ENCODE measurements at regions not wholly inside any gene's neighbourhood (a gene's known extent, or its start where the extent isn't known, plus 50 kb on each side); places are given as distances from the start of the nearest gene placed in this dataset.

DNA sequence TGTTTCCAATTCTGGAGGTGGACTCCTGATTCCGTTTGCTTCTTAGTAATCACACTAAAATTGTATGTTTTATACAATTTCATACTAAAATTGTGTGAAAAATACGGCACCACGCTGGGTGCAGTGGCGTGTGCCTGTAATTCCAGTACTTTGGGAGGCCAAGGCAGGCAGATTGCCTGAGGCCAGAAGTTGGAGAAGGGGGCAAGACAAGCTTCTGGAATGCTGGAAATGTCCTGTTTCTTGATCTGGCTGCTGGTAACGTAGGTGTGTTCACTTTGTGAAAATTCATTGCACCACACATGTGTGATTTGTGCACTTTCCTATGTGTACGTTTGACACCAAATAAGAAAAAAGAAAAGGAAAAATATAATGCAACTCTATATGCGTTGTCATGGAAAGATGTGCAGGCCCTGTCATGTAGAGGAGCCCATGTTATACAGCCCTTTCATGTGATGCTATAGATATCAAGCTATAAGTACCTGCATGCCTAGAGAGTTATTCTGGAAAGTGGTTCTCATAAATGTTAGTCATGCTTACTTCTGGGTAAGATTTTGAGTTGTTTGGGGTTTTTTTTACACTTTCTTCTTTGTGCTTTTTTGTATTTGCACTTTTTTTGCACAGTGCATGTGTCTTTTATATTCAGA is 119.9 kb downstream of the TMEM174 start:
- Histone ChIP-seq H3K56ac (ENCODE audit: insufficient read length, low read depth, low read length) (no peak overlapping the region), H3K18ac (ENCODE audit: insufficient read length, low read depth, low read length) (no peak overlapping the region), H3K79me1 (ENCODE audit: insufficient read depth, low read depth, low read length, poor library complexity, severe bottlenecking) (no peaks in the 10 kb centered on the region), H3K4me1 (ENCODE audit: insufficient read depth, low read length) (peaks cover 6% of the 10 kb centered on the region; the same call in 1 of the 2 replicates), H3K23ac (ENCODE audit: insufficient read length, low read depth, low read length) (no peak overlapping the region), H2BK12ac (ENCODE audit: insufficient read length, low read depth, low read length) (no peak overlapping the region), H3K14ac (ENCODE audit: insufficient read depth, low read length) (no peak overlapping the region), H3K9me3 (ENCODE audit: control insufficient read depth, low read depth, low read length) (no peaks in the 10 kb centered on the region), H3K23me2 (ENCODE audit: insufficient read length, low read depth, low read length, poor library complexity, severe bottlenecking) (no peaks in the 10 kb centered on the region), H3K4ac (ENCODE audit: low read depth, low read length) (no peak overlapping the region), H3K4me2 (ENCODE audit: insufficient read depth, insufficient read length, low read length) (no peak overlapping the region), H4K91ac (ENCODE audit: insufficient read length, low read depth, low read length) (no peak overlapping the region), H4K8ac (replicated peaks; ENCODE audit: insufficient read length, low read depth, low read length) (no peak overlapping the region), H4K5ac (ENCODE audit: insufficient read length, low read depth, low read length) (no peak overlapping the region), H3K79me2 (ENCODE audit: insufficient read depth, low read length) (no peaks in the 10 kb centered on the region), H4K20me1 (ENCODE audit: control insufficient read depth, insufficient read depth, insufficient read length) (no peaks in the 10 kb centered on the region), H2AK5ac (ENCODE audit: insufficient read length, low read length) (no peak overlapping the region), H3K27me3 (ENCODE audit: insufficient read depth, low read length) (peaks cover 23% of the 10 kb centered on the region; the same call in 1 of the 2 replicates), H3K27ac (ENCODE audit: insufficient read length, low read depth, low read length) (no peak overlapping the region), H3T11ph (ENCODE audit: low read length) (no peak overlapping the region), H2AFZ (ENCODE audit: low read length) (no peak overlapping the region), H2BK15ac (ENCODE audit: low read depth, low read length) (no peak overlapping the region), H2BK5ac (ENCODE audit: insufficient read length, low read length) (no peak overlapping the region), H3K9ac (ENCODE audit: extremely low read depth, insufficient read length, low read length) (no peak overlapping the region), H2BK20ac (ENCODE audit: low read depth, low read length, poor library complexity, severe bottlenecking) (no peak overlapping the region), H2BK120ac (ENCODE audit: low read depth, low read length, poor library complexity, severe bottlenecking) (no peak overlapping the region)
- Mint-ChIP-seq H3K27ac (no peak overlapping the region), H3K4me1 (peaks cover 31 to 42% of the 10 kb centered on the region in 2 experiments), H3K36me3 (ENCODE audit: insufficient read depth in 1 of 3, low read depth in 3 of 3) (no peaks in the 10 kb centered on the region; a peak in 1 of 7 replicates), H3K27me3 (ENCODE audit: low read depth) (peaks cover 85% of the 10 kb centered on the region), H3K4me3 (no peak overlapping the region), H3K9me3 (0 out of 5 replicates have a peak, but pooled peaks cover 0 to 2% of the 10 kb centered on the region in 2 experiments)
- DNase-seq, result no peak
- TF ChIP-seq, protein P1, sequence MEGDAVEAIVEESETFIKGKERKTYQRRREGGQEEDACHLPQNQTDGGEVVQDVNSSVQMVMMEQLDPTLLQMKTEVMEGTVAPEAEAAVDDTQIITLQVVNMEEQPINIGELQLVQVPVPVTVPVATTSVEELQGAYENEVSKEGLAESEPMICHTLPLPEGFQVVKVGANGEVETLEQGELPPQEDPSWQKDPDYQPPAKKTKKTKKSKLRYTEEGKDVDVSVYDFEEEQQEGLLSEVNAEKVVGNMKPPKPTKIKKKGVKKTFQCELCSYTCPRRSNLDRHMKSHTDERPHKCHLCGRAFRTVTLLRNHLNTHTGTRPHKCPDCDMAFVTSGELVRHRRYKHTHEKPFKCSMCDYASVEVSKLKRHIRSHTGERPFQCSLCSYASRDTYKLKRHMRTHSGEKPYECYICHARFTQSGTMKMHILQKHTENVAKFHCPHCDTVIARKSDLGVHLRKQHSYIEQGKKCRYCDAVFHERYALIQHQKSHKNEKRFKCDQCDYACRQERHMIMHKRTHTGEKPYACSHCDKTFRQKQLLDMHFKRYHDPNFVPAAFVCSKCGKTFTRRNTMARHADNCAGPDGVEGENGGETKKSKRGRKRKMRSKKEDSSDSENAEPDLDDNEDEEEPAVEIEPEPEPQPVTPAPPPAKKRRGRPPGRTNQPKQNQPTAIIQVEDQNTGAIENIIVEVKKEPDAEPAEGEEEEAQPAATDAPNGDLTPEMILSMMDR (conservative IDR thresholded peaks at IDR 0.05), result no peak
- no CpG with 5 or more reads among the region's 7 CpGs for WGBS (ENCODE audit: extremely low coverage, insufficient read length, low lambda C conversion rate)

Data from H9 (cell line).